HCT116 (cell line): ENCODE measurements at regions not wholly inside any gene's neighbourhood (a gene's known extent, or its start where the extent isn't known, plus 50 kb on each side); places are given as distances from the start of the nearest gene placed in this dataset.

Experiments used
- ATAC-seq: fragments of 200-7000 bp; cut with Tn5 transposase; 2 replicates; pipeline ENCODE4 v1.9.1; 2020; ENCODE audit warnings: mild to moderate bottlenecking, moderate library complexity
- BruUV-seq: library from RNA; stranded (reverse); fragments of 400-500 nt; replicated peaks from 2 replicates; lab custom pipeline; 2021; lab: Mats Ljungman, UMichigan
- CTCF ChIA-PET: fragments of 300-600 bp; sonication (Branson Sonifier 250); formaldehyde crosslinking; loops from one replicate; lab custom pipeline; 2021; ENCODE audit warnings: antibody characterized with exemption; lab: Charles Lee
- POLR2A ChIA-PET: fragments of 300-600, 350-600 bp; sonication (Branson Sonifier 250); formaldehyde crosslinking; loops from one replicate; lab custom pipeline; 2021; ENCODE audit warnings: antibody characterized with exemption; lab: Charles Lee
- RAD21 ChIA-PET, 2 experiments: fragments of 300-600 bp; sonication (Branson Sonifier 250); formaldehyde crosslinking; loops; one replicate each; lab custom pipeline; 2023; ENCODE audit warnings: low total read pairs in 2 of 2; ENCODE audit not compliant: uncharacterized antibody in 2 of 2, unreplicated experiment in 2 of 2, low non-redundant PET in 1 of 2; lab: Charles Lee
- DNase-seq: peaks from one replicate; pipeline ENCODE4 v3.0.0-alpha.2; 2010; ENCODE audit warnings: low read depth, low spot score
- H2AFZ ChIP-seq: fragments of 200-600 bp; shearing (Covaris generic), sonication (generic); 2 replicates; pipeline ENCODE4 v1.6.1; 2017; ENCODE audit warnings: low read depth, mixed run types, mixed read lengths, antibody characterized with exemption, low read length; ENCODE audit not compliant: poor library complexity, severe bottlenecking
- H3K27ac ChIP-seq: 2 replicates; pipeline ENCODE4 v1.5.1; 2012; ENCODE audit warnings: low read depth, low read length
- H3K27me3 ChIP-seq: fragments of 200-600 bp; sonication (generic); 2 replicates; pipeline ENCODE4 v1.6.1; 2016; ENCODE audit warnings: mixed run types, low read length, mixed read lengths; ENCODE audit not compliant: insufficient read depth
- H3K36me3 ChIP-seq, 2 experiments: fragments of 200-500 bp in 1 of 2; fragments of 200-600 bp in 1 of 2; sonication (Bioruptor generic) in 1 of 2; sonication (generic) in 1 of 2; 2 replicates each; pipeline versions ENCODE4 v1.5.1 to v1.6.1; 2014 to 2016; ENCODE audit warnings: low read length in 2 of 2, inconsistent platforms in 1 of 2, mixed read lengths in 1 of 2, mixed run types in 1 of 2; ENCODE audit not compliant: insufficient read depth in 2 of 2, control insufficient read depth in 1 of 2
- H3K4me1 ChIP-seq, 2 experiments: fragments of 200-600 bp in 1 of 2; sonication (generic) in 1 of 2; 2 replicates each; pipeline versions ENCODE4 v1.5.1 to v1.6.1; 2012 to 2017; ENCODE audit warnings: low read length in 2 of 2, inconsistent platforms in 1 of 2, mild to moderate bottlenecking in 1 of 2, mixed read lengths in 1 of 2, mixed run types in 1 of 2, moderate library complexity in 1 of 2; ENCODE audit not compliant: insufficient read depth in 2 of 2, control insufficient read depth in 1 of 2
- H3K4me2 ChIP-seq: fragments of 200-600 bp; sonication (generic); 2 replicates; pipeline ENCODE4 v1.6.1; 2017; ENCODE audit warnings: mixed run types, low read length, mixed read lengths
- H3K4me3 ChIP-seq, 2 experiments: fragments of 200-600 bp in 1 of 2; sonication (generic) in 1 of 2; replicated peaks in 1 of 2; 2 replicates each; pipeline ENCODE4 v1.5.1; 2011 to 2016; ENCODE audit warnings: low read length in 2 of 2, control low read depth in 1 of 2, low read depth in 1 of 2, mild to moderate bottlenecking in 1 of 2, mixed read lengths in 1 of 2, mixed run types in 1 of 2
- H3K79me2 ChIP-seq: fragments of 200-600 bp; sonication (generic); 2 replicates; pipeline ENCODE4 v1.6.1; 2017; ENCODE audit warnings: mild to moderate bottlenecking, mixed run types, low read length, moderate library complexity, mixed read lengths; ENCODE audit not compliant: insufficient read depth
- H3K9ac ChIP-seq: fragments of 200-600 bp; sonication (generic); 2 replicates; pipeline ENCODE4 v1.6.1; 2016; ENCODE audit warnings: low read length, mixed read lengths
- H3K9me2 ChIP-seq: fragments of 200-600 bp; sonication (generic), shearing (Covaris generic); 2 replicates; pipeline ENCODE4 v1.6.1; 2017; ENCODE audit warnings: mixed run types, mild to moderate bottlenecking, moderate library complexity; ENCODE audit not compliant: insufficient read depth
- H3K9me3 ChIP-seq, 2 experiments: fragments of 200-500 bp in 1 of 2; fragments of 200-600 bp in 1 of 2; sonication (Bioruptor generic) in 1 of 2; sonication (generic) in 1 of 2; 2 replicates each; pipeline ENCODE4 v1.6.1; 2014 to 2017; ENCODE audit warnings: low read length in 2 of 2, mixed read lengths in 2 of 2, inconsistent platforms in 1 of 2, low read depth in 1 of 2, mild to moderate bottlenecking in 1 of 2, mixed run types in 1 of 2, moderate library complexity in 1 of 2; ENCODE audit not compliant: control insufficient read depth in 1 of 2, insufficient read depth in 1 of 2
- H4K20me1 ChIP-seq: fragments of 200-600 bp; sonication (generic), shearing (Covaris generic); 2 replicates; pipeline ENCODE4 v1.6.1; 2017; ENCODE audit warnings: mixed run types, mild to moderate bottlenecking, moderate library complexity; ENCODE audit not compliant: insufficient read depth
- EGR1 ChIP-seq: IDR thresholded peaks from 2 replicates; pipeline ENCODE4 v1.6.1; 2012; ENCODE audit warnings: low read depth
- ELF1 ChIP-seq: IDR thresholded peaks from 2 replicates; pipeline ENCODE4 v1.6.1; 2012; ENCODE audit warnings: low read depth, borderline replicate concordance
- EZH2phosphoT487 ChIP-seq: fragments of 200-600 bp; IDR thresholded peaks from 2 replicates; pipeline ENCODE4 v1.6.1; 2018; ENCODE audit warnings: antibody characterized with exemption, borderline replicate concordance
- JUND ChIP-seq: IDR thresholded peaks from 2 replicates; pipeline ENCODE4 v1.6.1; 2012
- POLR2AphosphoS5 ChIP-seq: IDR thresholded peaks from 2 replicates; pipeline ENCODE4 v1.6.1; 2011; ENCODE audit warnings: mild to moderate bottlenecking, low read depth, low read length, moderate library complexity
- RAD21 ChIP-seq: IDR thresholded peaks from 2 replicates; pipeline ENCODE4 v1.6.1; 2012; ENCODE audit warnings: low read depth, mild to moderate bottlenecking
- SIN3A ChIP-seq: IDR thresholded peaks from 2 replicates; pipeline ENCODE4 v1.6.1; 2012; ENCODE audit warnings: low read depth
- SP1 ChIP-seq: IDR thresholded peaks from 2 replicates; pipeline ENCODE4 v1.6.1; 2012; ENCODE audit warnings: low read depth
- ZNF274 ChIP-seq: fragments of 200-500 bp; sonication (Bioruptor generic); IDR thresholded peaks from 2 replicates; pipeline ENCODE4 v1.6.1; 2014; ENCODE audit warnings: mild to moderate bottlenecking, low read depth, low read length, inconsistent platforms
- intact Hi-C: fragments of 100-400 bp; cut with micrococcal nuclease; formaldehyde crosslinking; loops from 2 replicates; pipeline ENCODE4 v1.10.0; 2022
- TF ChIP-seq, protein P1 (sequence below): IDR thresholded peaks from 2 replicates; pipeline ENCODE4 v1.6.1; 2012

DNA sequence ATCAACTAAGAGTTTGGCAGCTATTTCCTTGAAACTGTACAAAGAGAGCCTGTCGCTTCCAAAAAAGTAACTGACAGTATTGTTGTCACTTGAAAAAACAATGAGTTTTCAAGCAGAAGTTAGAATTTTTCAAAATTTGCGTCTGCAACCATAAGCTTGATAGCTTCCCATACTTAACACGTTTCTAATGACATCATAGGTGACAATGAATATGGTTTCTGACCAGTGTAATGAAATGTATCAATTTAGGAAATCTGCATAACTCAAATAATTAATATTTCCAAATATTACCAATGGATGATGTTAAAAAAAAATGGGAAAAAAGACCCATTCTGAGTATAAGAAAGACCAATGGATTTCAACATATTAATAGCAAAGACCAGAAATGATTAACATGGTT is 165.4 kb upstream of the CRY1 start:
- H3K4me3 ChIP-seq, result no peak overlapping the region
- CTCF ChIA-PET, result no interaction called here
- BruUV-seq, result no TSS peak

DNA sequence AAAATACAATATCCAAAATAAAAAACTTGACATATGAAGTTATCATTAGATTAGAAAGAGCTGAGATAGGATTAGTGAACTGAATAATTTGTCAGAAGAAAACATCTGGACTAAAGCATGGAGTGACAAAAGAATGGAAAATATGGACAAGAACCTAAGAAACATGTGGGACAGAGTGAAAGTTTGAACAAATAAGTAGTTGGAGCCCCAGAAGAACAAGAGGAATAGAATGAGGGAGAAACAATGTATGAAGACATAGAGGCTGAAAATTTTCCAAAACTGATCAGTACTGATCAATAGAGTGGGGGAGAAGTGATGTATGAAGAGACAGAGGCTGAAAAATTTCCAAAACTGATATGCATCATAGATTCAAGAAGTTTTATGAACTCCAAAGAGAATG is 170.6 kb upstream of the CRY1 start:
- intact Hi-C loops, result no loop called here
- TF ChIP-seq ELF1 (no peak), POLR2AphosphoS5 (no peak), RAD21 (no peak), EZH2phosphoT487 (no peak), SP1 (no peak), JUND (no peak)
- TF ChIP-seq, protein P1, sequence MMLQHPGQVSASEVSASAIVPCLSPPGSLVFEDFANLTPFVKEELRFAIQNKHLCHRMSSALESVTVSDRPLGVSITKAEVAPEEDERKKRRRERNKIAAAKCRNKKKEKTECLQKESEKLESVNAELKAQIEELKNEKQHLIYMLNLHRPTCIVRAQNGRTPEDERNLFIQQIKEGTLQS, result no peak
- no peaks in the 10 kb centered on the region for H3K9me2 ChIP-seq
- no peaks in the 10 kb centered on the region for H4K20me1 ChIP-seq
- no peaks in the 10 kb centered on the region for H3K4me1 ChIP-seq
- POLR2A ChIA-PET, result no interaction called here
- no peak for ATAC-seq
- H3K9me3 ChIP-seq, result no peaks in the 10 kb centered on the region
- CTCF ChIA-PET, result no interaction called here
- no peaks in the 10 kb centered on the region for H3K79me2 ChIP-seq
- no peak overlapping the region for H3K9ac ChIP-seq
- no peaks in the 10 kb centered on the region for H3K36me3 ChIP-seq
- no peak overlapping the region for H3K4me2 ChIP-seq
- H3K27ac ChIP-seq, result no peak overlapping the region
- H3K4me3 ChIP-seq, result no peak overlapping the region
- RAD21 ChIA-PET, result no interaction called here
- no peaks in the 10 kb centered on the region for H3K27me3 ChIP-seq
- no TSS peak for BruUV-seq
- H2AFZ ChIP-seq, result no peak overlapping the region
- no peak for DNase-seq

More for the DNA sequence above, 165.4 kb upstream of the CRY1 start:
- Histone ChIP-seq H3K9ac (no peak overlapping the region), H3K27me3 (no peaks in the 10 kb centered on the region), H3K4me2 (no peak overlapping the region), H4K20me1 (no peaks in the 10 kb centered on the region), H3K9me3 (no peaks in the 10 kb centered on the region), H3K4me1 (no peaks in the 10 kb centered on the region), H3K9me2 (no peaks in the 10 kb centered on the region), H3K27ac (no peak overlapping the region), H2AFZ (no peak overlapping the region), H3K36me3 (no peaks in the 10 kb centered on the region), H3K79me2 (no peaks in the 10 kb centered on the region)
- intact Hi-C loops, result no loop called here
- ChIA-PET POLR2A (no interaction called here), RAD21 (no interaction called here)
- ATAC-seq (no peak), DNase-seq (no peak)
- no peak for TF ChIP-seq EGR1
- no peak for TF ChIP-seq ZNF274
- TF ChIP-seq EZH2phosphoT487, result no peak
- no peak for TF ChIP-seq SIN3A
- TF ChIP-seq ELF1, result no peak
